ENCODE measurements at regions not wholly inside any gene's neighbourhood (a gene's known extent, or its start where the extent isn't known, plus 50 kb on each side); places are given as distances from the start of the nearest gene placed in this dataset.

GRCh38 chr10:2910656-2911055 is 156.7 kb upstream of the PFKP start:
- DNase-seq: no peak
- no peaks in the 10 kb centered on the region for H3K36me3 ChIP-seq
- no peak for TF ChIP-seq CTCF (IDR thresholded peaks at IDR 0.05)
- H3K27me3 ChIP-seq: peaks cover 0 to 6% of the 10 kb centered on the region in 2 donors
- no peak for ATAC-seq
- H3K4me1 ChIP-seq: no peaks in the 10 kb centered on the region
- no peak overlapping the region for H3K4me3 ChIP-seq
- intact Hi-C loops (cut with DNase I): no loop called here
- no peaks in the 10 kb centered on the region for H3K9me3 ChIP-seq
- no peak overlapping the region for H3K27ac ChIP-seq

- Histone ChIP-seq H3K27me3 (peaks cover 0 to 6% of the 10 kb centered on the region in 2 donors), H3K36me3 (no peaks in the 10 kb centered on the region), H3K4me3 (no peak overlapping the region), H3K4me1 (no peaks in the 10 kb centered on the region), H3K9me3 (no peaks in the 10 kb centered on the region), H3K27ac (no peak overlapping the region)
- no peak for TF ChIP-seq CTCF (IDR thresholded peaks at IDR 0.05)
- intact Hi-C loops (cut with DNase I): no loop called here
- ATAC-seq (no peak), DNase-seq (no peak)
Observed at GRCh38 chr10:2909921-2910320, 157.4 kb upstream of the PFKP start.

- Histone ChIP-seq H3K27ac (no peak overlapping the region), H3K27me3 (peaks cover 0 to 6% of the 10 kb centered on the region in 2 donors), H3K4me3 (no peak overlapping the region), H3K9me3 (no peaks in the 10 kb centered on the region), H3K4me1 (no peaks in the 10 kb centered on the region), H3K36me3 (no peaks in the 10 kb centered on the region)
- intact Hi-C loops (cut with DNase I): no loop called here
- ATAC-seq (no peak), DNase-seq (no peak)
- no peak for TF ChIP-seq CTCF (IDR thresholded peaks at IDR 0.05)
Observed at GRCh38 chr10:2908851-2909630, 158.3 kb upstream of the PFKP start.

GRCh38 chr10:2906974-2907373 is 160.4 kb upstream of the PFKP start:
- intact Hi-C loops (cut with DNase I): no loop called here
- Histone ChIP-seq H3K4me1 (no peaks in the 10 kb centered on the region), H3K9me3 (no peaks in the 10 kb centered on the region), H3K27me3 (no peaks in the 10 kb centered on the region), H3K4me3 (no peak overlapping the region), H3K27ac (no peak overlapping the region), H3K36me3 (no peaks in the 10 kb centered on the region)
- no peak for DNase-seq
- no peak for ATAC-seq
- TF ChIP-seq CTCF (IDR thresholded peaks at IDR 0.05): no peak

- no peaks in the 10 kb centered on the region for H3K9me3 ChIP-seq
- no peak overlapping the region for H3K27ac ChIP-seq
- H3K4me1 ChIP-seq: no peaks in the 10 kb centered on the region
- H3K4me3 ChIP-seq: no peak overlapping the region
- ATAC-seq (no peak), DNase-seq (no peak)
- TF ChIP-seq CTCF (IDR thresholded peaks at IDR 0.05): no peak
- no peaks in the 10 kb centered on the region for H3K27me3 ChIP-seq
- H3K36me3 ChIP-seq: no peaks in the 10 kb centered on the region
- intact Hi-C loops (cut with DNase I): no loop called here
Observed at GRCh38 chr10:2905851-2906250, 161.5 kb upstream of the PFKP start.
